ENCODE measurements at regions not wholly inside any gene's neighbourhood (a gene's known extent, or its start where the extent isn't known, plus 50 kb on each side); places are given as distances from the start of the nearest gene placed in this dataset.

DNA sequence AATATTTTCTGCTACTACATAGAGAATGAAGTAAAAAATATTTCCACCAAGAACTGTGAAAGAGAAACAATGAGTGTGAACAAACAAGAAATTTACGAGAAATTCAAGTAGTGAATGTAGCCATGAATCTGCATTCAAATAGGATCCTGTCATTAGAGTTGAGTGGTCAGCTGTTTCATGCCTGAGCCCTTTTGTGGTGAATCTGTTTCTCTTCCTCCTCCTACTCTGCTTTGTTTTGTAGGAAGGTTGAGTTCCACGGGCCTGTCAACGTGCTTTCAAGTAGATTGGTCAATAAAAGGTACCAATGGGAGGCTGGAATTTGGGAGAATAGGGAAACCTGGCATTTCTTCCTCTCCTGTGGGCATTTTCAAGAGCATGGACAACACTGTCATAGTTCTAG, 1749.6 kb upstream of the FLRT2 start:
- intact Hi-C loops (cut with micrococcal nuclease; ENCODE audit: unreplicated experiment), result no loop called here
- no peak overlapping the region for H3K27ac ChIP-seq (ENCODE audit: low read depth, low read length, poor library complexity, severe bottlenecking)
- H3K4me3 ChIP-seq (ENCODE audit: low read depth, low read length, poor library complexity, severe bottlenecking), result no peak overlapping the region
- TF ChIP-seq EZH2phosphoT487 (IDR thresholded peaks at IDR 0.05; ENCODE audit: borderline replicate concordance, low read depth, low read length), result no peak
- no peak for TF ChIP-seq CTCF (conservative IDR thresholded peaks at IDR 0.05; ENCODE audit: low read length)
- no peaks in the 10 kb centered on the region for H4K20me1 ChIP-seq (ENCODE audit: insufficient read depth, low read length)
- POLR2A ChIA-PET, result no interaction called here
- H2AFZ ChIP-seq (ENCODE audit: low read length), result no peak overlapping the region
- no peak overlapping the region for H3K4me2 ChIP-seq (ENCODE audit: low read length)
- H3K79me2 ChIP-seq (ENCODE audit: insufficient read depth, low read depth, low read length), result no peaks in the 10 kb centered on the region
- no TSS peak for BruUV-seq (replicated peaks)
- H3K4me1 ChIP-seq (ENCODE audit: insufficient read depth, low read length, poor library complexity, severe bottlenecking), result no peaks in the 10 kb centered on the region
- no peaks in the 10 kb centered on the region for H3K9me2 ChIP-seq (ENCODE audit: insufficient read depth, low read length)
- no peak for DNase-seq (ENCODE audit: low spot score)
- no peaks in the 10 kb centered on the region for H3K36me3 ChIP-seq (ENCODE audit: insufficient read depth, low read length)
- H3K9me3 ChIP-seq (ENCODE audit: low read length), result no peaks in the 10 kb centered on the region
- CTCF ChIA-PET (ENCODE audit: unreplicated experiment), result no interaction called here

DNA sequence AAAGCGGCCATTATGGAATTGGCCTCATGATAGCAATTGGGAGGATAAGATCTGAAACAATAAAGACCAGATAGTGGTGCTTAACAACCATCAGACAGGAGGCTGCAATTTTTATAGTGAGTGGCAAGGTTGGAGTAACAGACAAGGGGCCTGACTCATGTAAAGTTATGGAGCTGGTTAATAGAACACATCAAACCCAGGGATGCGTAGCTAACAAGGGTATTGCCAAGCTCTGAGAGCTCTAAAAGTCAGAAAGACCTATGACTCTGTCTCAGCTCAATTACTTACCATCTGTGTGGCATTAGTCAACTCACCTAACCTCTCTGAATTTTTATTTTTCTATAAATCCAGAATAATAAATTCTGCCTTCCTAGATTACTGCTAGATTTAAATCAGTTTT, 1731.5 kb upstream of the FLRT2 start:
- DNase-seq (ENCODE audit: low spot score), result no peak
- Histone ChIP-seq H3K9me3 (ENCODE audit: low read length) (no peaks in the 10 kb centered on the region), H3K36me3 (ENCODE audit: insufficient read depth, low read length) (no peaks in the 10 kb centered on the region), H3K4me1 (ENCODE audit: insufficient read depth, low read length, poor library complexity, severe bottlenecking) (no peaks in the 10 kb centered on the region), H2AFZ (ENCODE audit: low read length) (no peak overlapping the region), H3K79me2 (ENCODE audit: insufficient read depth, low read depth, low read length) (no peaks in the 10 kb centered on the region), H3K27ac (ENCODE audit: low read depth, low read length, poor library complexity, severe bottlenecking) (no peak overlapping the region), H3K4me3 (ENCODE audit: low read depth, low read length, poor library complexity, severe bottlenecking) (no peak overlapping the region), H3K9me2 (ENCODE audit: insufficient read depth, low read length) (no peaks in the 10 kb centered on the region), H3K4me2 (ENCODE audit: low read length) (no peak overlapping the region), H4K20me1 (ENCODE audit: insufficient read depth, low read length) (no peaks in the 10 kb centered on the region)
- no TSS peak for BruUV-seq (replicated peaks)
- TF ChIP-seq CTCF (conservative IDR thresholded peaks at IDR 0.05; ENCODE audit: low read length), result no peak
- no peak for TF ChIP-seq EZH2phosphoT487 (IDR thresholded peaks at IDR 0.05; ENCODE audit: borderline replicate concordance, low read depth, low read length)
- POLR2A ChIA-PET, result no interaction called here
- intact Hi-C loops (cut with micrococcal nuclease; ENCODE audit: unreplicated experiment), result no loop called here
- CTCF ChIA-PET (ENCODE audit: unreplicated experiment), result no interaction called here

GRCh38 chr14:83799233-83799632, 1730.7 kb upstream of the FLRT2 start:
- Histone ChIP-seq H3K9me3 (ENCODE audit: low read length) (no peaks in the 10 kb centered on the region), H3K4me2 (ENCODE audit: low read length) (no peak overlapping the region), H3K9me2 (ENCODE audit: insufficient read depth, low read length) (no peaks in the 10 kb centered on the region), H3K27ac (ENCODE audit: low read depth, low read length, poor library complexity, severe bottlenecking) (no peak overlapping the region), H3K4me1 (ENCODE audit: insufficient read depth, low read length, poor library complexity, severe bottlenecking) (no peaks in the 10 kb centered on the region), H3K4me3 (ENCODE audit: low read depth, low read length, poor library complexity, severe bottlenecking) (no peak overlapping the region), H4K20me1 (ENCODE audit: insufficient read depth, low read length) (no peaks in the 10 kb centered on the region), H2AFZ (ENCODE audit: low read length) (no peak overlapping the region), H3K79me2 (ENCODE audit: insufficient read depth, low read depth, low read length) (no peaks in the 10 kb centered on the region), H3K36me3 (ENCODE audit: insufficient read depth, low read length) (no peaks in the 10 kb centered on the region)
- CTCF ChIA-PET (ENCODE audit: unreplicated experiment), result no interaction called here
- no peak for DNase-seq (ENCODE audit: low spot score)
- no TSS peak for BruUV-seq (replicated peaks)
- intact Hi-C loops (cut with micrococcal nuclease; ENCODE audit: unreplicated experiment), result no loop called here
- POLR2A ChIA-PET, result interaction anchor here (0.6 to 0.7 kb wide), 3 partner anchors 12 to 71 kb away, joined by 3 read pairs; no protein-coding TSS in a partner anchor
- TF ChIP-seq CTCF (conservative IDR thresholded peaks at IDR 0.05; ENCODE audit: low read length), result no peak
- no peak for TF ChIP-seq EZH2phosphoT487 (IDR thresholded peaks at IDR 0.05; ENCODE audit: borderline replicate concordance, low read depth, low read length)

Measured in OCI-LY7 (cell line).